ENCODE measurements at regions not wholly inside any gene's neighbourhood (a gene's known extent, or its start where the extent isn't known, plus 50 kb on each side); places are given as distances from the start of the nearest gene placed in this dataset.

GRCh38 chr4:124526331-124526730, 186.2 kb downstream of the ANKRD50 start:
- no peak overlapping the region for H3K4me3 Mint-ChIP-seq
- H3K36me3 ChIP-seq (replicated peaks in 1 of 2; ENCODE audit: control extremely low read depth in 1 of 2, control insufficient read depth in 1 of 2, extremely low read depth in 1 of 2, insufficient read depth in 2 of 2, low read length in 1 of 2): no peaks in the 10 kb centered on the region
- H3K27me3 ChIP-seq (replicated peaks in 1 of 4; ENCODE audit: control extremely low read depth in 1 of 4, control insufficient read depth in 3 of 4, insufficient read depth in 4 of 4, low read length in 3 of 4): no peaks in the 10 kb centered on the region
- no CpG with 5 or more reads among the region's 2 CpGs for WGBS (ENCODE audit: insufficient coverage)
- no peak overlapping the region for H3K9ac ChIP-seq (ENCODE audit: low read length)
- no peak for ATAC-seq (ENCODE audit: low read depth)
- no peaks in the 10 kb centered on the region for H3K27me3 Mint-ChIP-seq
- no peak overlapping the region for H3K27ac ChIP-seq (ENCODE audit: low read length in 2 of 2)
- no peaks in the 10 kb centered on the region for H3K4me1 Mint-ChIP-seq
- no peak overlapping the region for H3K4me3 ChIP-seq (ENCODE audit: control extremely low read depth in 1 of 5, extremely low read depth in 1 of 5, insufficient read depth in 1 of 5, low read depth in 2 of 5, low read length in 4 of 5)
- H2AFZ ChIP-seq (ENCODE audit: insufficient read depth, low read depth, low read length, poor library complexity, severe bottlenecking): no peak overlapping the region
- no peaks in the 10 kb centered on the region for H3K9me3 Mint-ChIP-seq (ENCODE audit: insufficient read depth)
- no peaks in the 10 kb centered on the region for H4K20me1 ChIP-seq (ENCODE audit: control insufficient read depth, insufficient read depth, low read length, poor library complexity, severe bottlenecking)
- TF ChIP-seq EZH2 (IDR thresholded peaks at IDR 0.05; ENCODE audit: borderline replicate concordance, insufficient read depth, low read depth, low read length, poor library complexity, severe bottlenecking) (no peak), CTCF (IDR thresholded peaks at IDR 0.05) (no peak)
- H3K4me2 ChIP-seq (replicated peaks; ENCODE audit: low read depth, low read length, poor library complexity, severe bottlenecking): no peak overlapping the region
- H3K4me1 ChIP-seq (ENCODE audit: control insufficient read depth in 2 of 2, insufficient read depth in 2 of 2, low read length in 2 of 2): no peaks in the 10 kb centered on the region
- no peaks in the 10 kb centered on the region for H3K9me3 ChIP-seq (ENCODE audit: control extremely low read depth in 1 of 3, control insufficient read depth in 2 of 3, insufficient read depth in 1 of 3, low read length in 2 of 3)
- H3K79me2 ChIP-seq (ENCODE audit: control insufficient read depth, insufficient read depth, low read length): no peaks in the 10 kb centered on the region
- POLR2A ChIA-PET: no interaction called here
- H3K27ac Mint-ChIP-seq: no peak overlapping the region
- CTCF ChIA-PET: no interaction called here
- intact Hi-C loops (cut with micrococcal nuclease): no loop called here
- DNase-seq: no peak

GRCh38 chr4:124526769-124527168, 185.8 kb downstream of the ANKRD50 start:
- ChIA-PET CTCF (no interaction called here), POLR2A (no interaction called here)
- Histone ChIP-seq H3K79me2 (ENCODE audit: control insufficient read depth, insufficient read depth, low read length) (no peaks in the 10 kb centered on the region), H3K27me3 (replicated peaks in 1 of 4; ENCODE audit: control extremely low read depth in 1 of 4, control insufficient read depth in 3 of 4, insufficient read depth in 4 of 4, low read length in 3 of 4) (no peaks in the 10 kb centered on the region), H3K9ac (ENCODE audit: low read length) (no peak overlapping the region), H3K36me3 (replicated peaks in 1 of 2; ENCODE audit: control extremely low read depth in 1 of 2, control insufficient read depth in 1 of 2, extremely low read depth in 1 of 2, insufficient read depth in 2 of 2, low read length in 1 of 2) (no peaks in the 10 kb centered on the region), H3K4me1 (ENCODE audit: control insufficient read depth in 2 of 2, insufficient read depth in 2 of 2, low read length in 2 of 2) (no peaks in the 10 kb centered on the region), H3K27ac (ENCODE audit: low read length in 2 of 2) (no peak overlapping the region), H3K4me2 (replicated peaks; ENCODE audit: low read depth, low read length, poor library complexity, severe bottlenecking) (no peak overlapping the region), H3K4me3 (ENCODE audit: control extremely low read depth in 1 of 5, extremely low read depth in 1 of 5, insufficient read depth in 1 of 5, low read depth in 2 of 5, low read length in 4 of 5) (no peak overlapping the region), H3K9me3 (ENCODE audit: control extremely low read depth in 1 of 3, control insufficient read depth in 2 of 3, insufficient read depth in 1 of 3, low read length in 2 of 3) (no peaks in the 10 kb centered on the region), H4K20me1 (ENCODE audit: control insufficient read depth, insufficient read depth, low read length, poor library complexity, severe bottlenecking) (no peaks in the 10 kb centered on the region), H2AFZ (ENCODE audit: insufficient read depth, low read depth, low read length, poor library complexity, severe bottlenecking) (no peak overlapping the region)
- no peak overlapping the region for H3K4me3 Mint-ChIP-seq
- intact Hi-C loops (cut with micrococcal nuclease): no loop called here
- no peaks in the 10 kb centered on the region for H3K4me1 Mint-ChIP-seq
- WGBS (ENCODE audit: insufficient coverage): no CpG with 5 or more reads among the region's 4 CpGs
- no peak for TF ChIP-seq CTCF (IDR thresholded peaks at IDR 0.05)
- no peak for TF ChIP-seq EZH2 (IDR thresholded peaks at IDR 0.05; ENCODE audit: borderline replicate concordance, insufficient read depth, low read depth, low read length, poor library complexity, severe bottlenecking)
- DNase-seq: no peak
- no peaks in the 10 kb centered on the region for H3K27me3 Mint-ChIP-seq
- H3K27ac Mint-ChIP-seq: no peak overlapping the region
- H3K9me3 Mint-ChIP-seq (ENCODE audit: insufficient read depth): no peaks in the 10 kb centered on the region
- no peak for ATAC-seq (ENCODE audit: low read depth)

Measured in B cell (primary cell).